ENCODE measurements at regions not wholly inside any gene's neighbourhood (a gene's known extent, or its start where the extent isn't known, plus 50 kb on each side); places are given as distances from the start of the nearest gene placed in this dataset.

- Histone ChIP-seq H2AFZ (ENCODE audit: low read length) (no peak overlapping the region), H3K79me2 (ENCODE audit: insufficient read depth, low read length) (no peaks in the 10 kb centered on the region), H3K9ac (ENCODE audit: low read depth, low read length, poor library complexity, severe bottlenecking) (no peak overlapping the region), H3F3A (ENCODE audit: low read depth) (no peaks in the 10 kb centered on the region), H3K27me3 (ENCODE audit: insufficient read depth, low read length, poor library complexity, severe bottlenecking) (no peaks in the 10 kb centered on the region), H3K4me2 (ENCODE audit: low read depth, low read length, poor library complexity, severe bottlenecking) (no peak overlapping the region), H3K4me1 (ENCODE audit: insufficient read depth, low read length, poor library complexity, severe bottlenecking) (no peaks in the 10 kb centered on the region), H3K9me2 (replicated peaks; ENCODE audit: low read depth, low read length) (no peaks in the 10 kb centered on the region), H3K4me3 (ENCODE audit: low read length, poor library complexity, severe bottlenecking) (no peak overlapping the region), H3K36me3 (ENCODE audit: insufficient read depth, low read length) (no peaks in the 10 kb centered on the region), H3K9me3 (ENCODE audit: insufficient read depth, low read depth, low read length) (no peaks in the 10 kb centered on the region), H4K20me1 (ENCODE audit: insufficient read depth, low read length, poor library complexity, severe bottlenecking) (no peaks in the 10 kb centered on the region)
- TF ChIP-seq, protein P1, sequence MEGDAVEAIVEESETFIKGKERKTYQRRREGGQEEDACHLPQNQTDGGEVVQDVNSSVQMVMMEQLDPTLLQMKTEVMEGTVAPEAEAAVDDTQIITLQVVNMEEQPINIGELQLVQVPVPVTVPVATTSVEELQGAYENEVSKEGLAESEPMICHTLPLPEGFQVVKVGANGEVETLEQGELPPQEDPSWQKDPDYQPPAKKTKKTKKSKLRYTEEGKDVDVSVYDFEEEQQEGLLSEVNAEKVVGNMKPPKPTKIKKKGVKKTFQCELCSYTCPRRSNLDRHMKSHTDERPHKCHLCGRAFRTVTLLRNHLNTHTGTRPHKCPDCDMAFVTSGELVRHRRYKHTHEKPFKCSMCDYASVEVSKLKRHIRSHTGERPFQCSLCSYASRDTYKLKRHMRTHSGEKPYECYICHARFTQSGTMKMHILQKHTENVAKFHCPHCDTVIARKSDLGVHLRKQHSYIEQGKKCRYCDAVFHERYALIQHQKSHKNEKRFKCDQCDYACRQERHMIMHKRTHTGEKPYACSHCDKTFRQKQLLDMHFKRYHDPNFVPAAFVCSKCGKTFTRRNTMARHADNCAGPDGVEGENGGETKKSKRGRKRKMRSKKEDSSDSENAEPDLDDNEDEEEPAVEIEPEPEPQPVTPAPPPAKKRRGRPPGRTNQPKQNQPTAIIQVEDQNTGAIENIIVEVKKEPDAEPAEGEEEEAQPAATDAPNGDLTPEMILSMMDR (conservative IDR thresholded peaks at IDR 0.05; ENCODE audit: low read length): no peak
Measured at GRCh38 chr5:133782736-133783135, 170.4 kb upstream of the FSTL4 start.

GRCh38 chr5:133781436-133782225, 169.3 kb upstream of the FSTL4 start:
- no peak overlapping the region for H3K9ac ChIP-seq (ENCODE audit: low read depth, low read length, poor library complexity, severe bottlenecking)
- no peaks in the 10 kb centered on the region for H3K79me2 ChIP-seq (ENCODE audit: insufficient read depth, low read length)
- H3K9me2 ChIP-seq (replicated peaks; ENCODE audit: low read depth, low read length): no peaks in the 10 kb centered on the region
- no peaks in the 10 kb centered on the region for H3F3A ChIP-seq (ENCODE audit: low read depth)
- H3K9me3 ChIP-seq (ENCODE audit: insufficient read depth, low read depth, low read length): no peaks in the 10 kb centered on the region
- TF ChIP-seq, protein P1 (conservative IDR thresholded peaks at IDR 0.05; ENCODE audit: low read length): no peak
- TF ChIP-seq EZH2phosphoT487 (IDR thresholded peaks at IDR 0.05; ENCODE audit: borderline replicate concordance): no peak
- H2AFZ ChIP-seq (ENCODE audit: low read length): no peak overlapping the region
- H3K36me3 ChIP-seq (ENCODE audit: insufficient read depth, low read length): no peaks in the 10 kb centered on the region
- H3K4me1 ChIP-seq (ENCODE audit: insufficient read depth, low read length, poor library complexity, severe bottlenecking): no peaks in the 10 kb centered on the region
- no peaks in the 10 kb centered on the region for H4K20me1 ChIP-seq (ENCODE audit: insufficient read depth, low read length, poor library complexity, severe bottlenecking)
- H3K4me3 ChIP-seq (ENCODE audit: low read length, poor library complexity, severe bottlenecking): no peak overlapping the region
- H3K4me2 ChIP-seq (ENCODE audit: low read depth, low read length, poor library complexity, severe bottlenecking): no peak overlapping the region
- H3K27me3 ChIP-seq (ENCODE audit: insufficient read depth, low read length, poor library complexity, severe bottlenecking): no peaks in the 10 kb centered on the region

GRCh38 chr5:133780619-133781280, 168.4 kb upstream of the FSTL4 start:
- H3K36me3 ChIP-seq (ENCODE audit: insufficient read depth, low read length): no peaks in the 10 kb centered on the region
- no peak for TF ChIP-seq EZH2phosphoT487 (IDR thresholded peaks at IDR 0.05; ENCODE audit: borderline replicate concordance)
- TF ChIP-seq, protein P1 (conservative IDR thresholded peaks at IDR 0.05; ENCODE audit: low read length): no peak
- H3K4me1 ChIP-seq (ENCODE audit: insufficient read depth, low read length, poor library complexity, severe bottlenecking): no peaks in the 10 kb centered on the region
- H3K9ac ChIP-seq (ENCODE audit: low read depth, low read length, poor library complexity, severe bottlenecking): no peak overlapping the region
- H4K20me1 ChIP-seq (ENCODE audit: insufficient read depth, low read length, poor library complexity, severe bottlenecking): no peaks in the 10 kb centered on the region
- H3K4me3 ChIP-seq (ENCODE audit: low read length, poor library complexity, severe bottlenecking): no peak overlapping the region
- no peaks in the 10 kb centered on the region for H3F3A ChIP-seq (ENCODE audit: low read depth)
- no peak overlapping the region for H3K4me2 ChIP-seq (ENCODE audit: low read depth, low read length, poor library complexity, severe bottlenecking)
- no peaks in the 10 kb centered on the region for H3K9me2 ChIP-seq (replicated peaks; ENCODE audit: low read depth, low read length)
- H3K27me3 ChIP-seq (ENCODE audit: insufficient read depth, low read length, poor library complexity, severe bottlenecking): no peaks in the 10 kb centered on the region
- no peaks in the 10 kb centered on the region for H3K9me3 ChIP-seq (ENCODE audit: insufficient read depth, low read depth, low read length)
- no peaks in the 10 kb centered on the region for H3K79me2 ChIP-seq (ENCODE audit: insufficient read depth, low read length)
- H2AFZ ChIP-seq (ENCODE audit: low read length): no peak overlapping the region
